Hepatocyte (in vitro differentiated cells): ENCODE measurements at regions not wholly inside any gene's neighbourhood (a gene's known extent, or its start where the extent isn't known, plus 50 kb on each side); places are given as distances from the start of the nearest gene placed in this dataset.

Experiments used
- EZH2 ChIP-seq: fragments of 200-600 bp; sonication (generic); IDR thresholded peaks from 2 replicates; pipeline ENCODE4 v1.6.1; 2016; ENCODE audit warnings: antibody characterized with exemption, mild to moderate bottlenecking, borderline replicate concordance
- TF ChIP-seq, protein P1 (sequence below): fragments of 200-600 bp; sonication (generic); IDR thresholded peaks from 2 replicates; pipeline ENCODE4 v1.5.1; 2016; ENCODE audit warnings: antibody characterized with exemption, mild to moderate bottlenecking; ENCODE audit not compliant: poor library complexity

DNA sequence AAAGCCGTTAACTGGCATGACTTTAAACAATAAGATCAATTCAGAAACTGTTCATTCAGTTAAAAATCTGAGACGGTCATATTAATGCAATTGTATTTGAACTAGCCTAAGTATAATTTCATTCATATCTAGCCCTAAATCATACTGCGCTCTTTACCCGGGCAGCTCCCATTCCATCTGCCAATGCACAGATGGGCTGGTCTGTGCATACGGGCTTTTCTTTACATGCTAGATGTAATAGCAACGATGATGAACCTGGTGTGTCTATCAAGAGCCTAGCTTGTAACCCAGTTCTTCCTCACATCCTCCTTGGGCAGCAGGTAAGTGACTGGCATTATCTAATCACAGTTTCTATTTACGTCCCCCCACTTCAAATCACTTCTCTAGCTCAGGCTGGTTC is 631.5 kb upstream of the KLHL29 start:
- TF ChIP-seq, protein P1, sequence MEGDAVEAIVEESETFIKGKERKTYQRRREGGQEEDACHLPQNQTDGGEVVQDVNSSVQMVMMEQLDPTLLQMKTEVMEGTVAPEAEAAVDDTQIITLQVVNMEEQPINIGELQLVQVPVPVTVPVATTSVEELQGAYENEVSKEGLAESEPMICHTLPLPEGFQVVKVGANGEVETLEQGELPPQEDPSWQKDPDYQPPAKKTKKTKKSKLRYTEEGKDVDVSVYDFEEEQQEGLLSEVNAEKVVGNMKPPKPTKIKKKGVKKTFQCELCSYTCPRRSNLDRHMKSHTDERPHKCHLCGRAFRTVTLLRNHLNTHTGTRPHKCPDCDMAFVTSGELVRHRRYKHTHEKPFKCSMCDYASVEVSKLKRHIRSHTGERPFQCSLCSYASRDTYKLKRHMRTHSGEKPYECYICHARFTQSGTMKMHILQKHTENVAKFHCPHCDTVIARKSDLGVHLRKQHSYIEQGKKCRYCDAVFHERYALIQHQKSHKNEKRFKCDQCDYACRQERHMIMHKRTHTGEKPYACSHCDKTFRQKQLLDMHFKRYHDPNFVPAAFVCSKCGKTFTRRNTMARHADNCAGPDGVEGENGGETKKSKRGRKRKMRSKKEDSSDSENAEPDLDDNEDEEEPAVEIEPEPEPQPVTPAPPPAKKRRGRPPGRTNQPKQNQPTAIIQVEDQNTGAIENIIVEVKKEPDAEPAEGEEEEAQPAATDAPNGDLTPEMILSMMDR = no peak
- no peak for TF ChIP-seq EZH2
